ENCODE measurements at regions not wholly inside any gene's neighbourhood (a gene's known extent, or its start where the extent isn't known, plus 50 kb on each side); places are given as distances from the start of the nearest gene placed in this dataset.
"Not testable (repeated sequence)": the region's sequence is repeated elsewhere in the genome, so short reads cannot be mapped to it uniquely, and the experiment has no call there.

GRCh38 chr2:11080253-11081115 lies 74.8 kb upstream of the SLC66A3 start:
- no peak for DNase-seq (ENCODE audit: low read depth)
- no peak for TF ChIP-seq CTCF (conservative IDR thresholded peaks at IDR 0.05; ENCODE audit: low read depth, low read length)

GRCh38 chr2:11082880-11083279 lies 72.4 kb upstream of the SLC66A3 start:
- no peak for TF ChIP-seq CTCF (conservative IDR thresholded peaks at IDR 0.05; ENCODE audit: low read depth, low read length)
- DNase-seq (ENCODE audit: low read depth) = no peak

More at GRCh38 chr2:11080253-11081115, 74.8 kb upstream of the SLC66A3 start:
- H3K4me3 ChIP-seq (ENCODE audit: low read depth, low read length) = no peak overlapping the region

GRCh38 chr2:11088821-11089220 lies 66.4 kb upstream of the SLC66A3 start:
- not testable (repeated sequence) for DNase-seq (ENCODE audit: low read depth)

More at GRCh38 chr2:11082880-11083279, 72.4 kb upstream of the SLC66A3 start:
- H3K4me3 ChIP-seq (ENCODE audit: low read depth, low read length) = no peak overlapping the region

GRCh38 chr2:11090187-11090586 lies 65.1 kb upstream of the SLC66A3 start:
- no peak for TF ChIP-seq CTCF (conservative IDR thresholded peaks at IDR 0.05; ENCODE audit: low read depth, low read length)
- H3K4me3 ChIP-seq (ENCODE audit: low read depth, low read length) = no peak overlapping the region
- no peak for DNase-seq (ENCODE audit: low read depth)

More at GRCh38 chr2:11088821-11089220, 66.4 kb upstream of the SLC66A3 start:
- H3K4me3 ChIP-seq (ENCODE audit: low read depth, low read length) = not testable (repeated sequence)

- no peak overlapping the region for H3K4me3 ChIP-seq (ENCODE audit: low read depth, low read length)
- DNase-seq (ENCODE audit: low read depth) = no peak
- TF ChIP-seq CTCF (conservative IDR thresholded peaks at IDR 0.05; ENCODE audit: low read depth, low read length) = no peak
Observed at GRCh38 chr2:11092701-11093335, 62.4 kb upstream of the SLC66A3 start.

GRCh38 chr2:11093467-11093866 lies 61.8 kb upstream of the SLC66A3 start:
- DNase-seq (ENCODE audit: low read depth) = no peak
- H3K4me3 ChIP-seq (ENCODE audit: low read depth, low read length) = no peak overlapping the region
- no peak for TF ChIP-seq CTCF (conservative IDR thresholded peaks at IDR 0.05; ENCODE audit: low read depth, low read length)

- TF ChIP-seq CTCF (conservative IDR thresholded peaks at IDR 0.05; ENCODE audit: low read depth, low read length) = no peak
Observed at GRCh38 chr2:11094021-11094810, 61.1 kb upstream of the SLC66A3 start.

More at GRCh38 chr2:11094021-11094810, 61.1 kb upstream of the SLC66A3 start:
- no peak for DNase-seq (ENCODE audit: low read depth)
- no peak overlapping the region for H3K4me3 ChIP-seq (ENCODE audit: low read depth, low read length)
